LNCAP (cell line): ENCODE measurements at regions not wholly inside any gene's neighbourhood (a gene's known extent, or its start where the extent isn't known, plus 50 kb on each side); places are given as distances from the start of the nearest gene placed in this dataset.

Experiments
- TF ChIP-seq, protein P1 (sequence below): fragments of 450-650 bp; IDR thresholded peaks from 2 replicates; pipeline ENCODE4 v1.5.1; 2017; ENCODE audit warnings: mild to moderate bottlenecking

DNA sequence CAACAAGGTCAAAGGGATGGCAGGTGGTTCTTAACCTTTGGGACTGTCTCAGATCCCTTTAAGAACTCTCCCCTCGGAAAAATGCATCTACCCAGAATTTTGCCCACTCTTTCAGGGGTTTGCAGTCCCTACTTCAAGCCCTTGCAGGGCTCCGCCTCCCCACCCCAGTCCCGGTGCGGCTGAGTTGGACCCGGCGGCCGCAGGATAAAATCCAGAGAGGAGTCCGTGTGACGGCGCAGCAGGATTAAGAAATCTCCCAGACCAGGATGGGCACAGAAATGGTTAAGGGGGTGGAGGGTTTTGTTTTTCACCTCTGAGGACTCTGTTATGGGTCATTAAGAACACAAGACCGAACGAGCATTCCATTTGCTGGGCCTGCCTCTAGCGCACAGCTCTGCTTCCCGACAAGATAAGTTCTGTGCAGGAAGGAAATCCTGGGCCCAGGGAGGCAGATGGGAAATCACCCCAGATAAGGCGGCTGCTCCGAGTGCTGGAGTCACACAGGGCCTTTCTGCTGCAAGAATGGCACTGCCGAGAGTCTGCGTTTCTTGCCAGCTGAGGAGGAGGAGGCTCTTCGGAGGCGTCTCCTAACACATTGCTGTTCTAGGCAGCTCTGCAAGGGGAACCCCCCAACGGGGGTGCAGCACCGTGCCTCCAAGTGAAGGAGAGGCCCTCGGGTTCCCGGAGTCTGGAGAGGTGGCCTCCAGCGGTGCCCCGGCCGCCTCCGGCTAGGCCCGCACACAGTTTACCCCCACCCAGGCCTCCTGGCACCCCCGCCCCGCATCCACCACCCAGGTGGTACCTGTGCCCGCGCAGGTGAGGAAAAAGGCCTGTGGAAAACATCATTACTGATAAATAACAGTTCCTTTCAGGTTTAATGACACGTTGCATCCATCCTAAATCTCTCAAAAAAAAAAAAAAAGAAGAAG is 277.6 kb downstream of the BCOR start:
- TF ChIP-seq, protein P1, sequence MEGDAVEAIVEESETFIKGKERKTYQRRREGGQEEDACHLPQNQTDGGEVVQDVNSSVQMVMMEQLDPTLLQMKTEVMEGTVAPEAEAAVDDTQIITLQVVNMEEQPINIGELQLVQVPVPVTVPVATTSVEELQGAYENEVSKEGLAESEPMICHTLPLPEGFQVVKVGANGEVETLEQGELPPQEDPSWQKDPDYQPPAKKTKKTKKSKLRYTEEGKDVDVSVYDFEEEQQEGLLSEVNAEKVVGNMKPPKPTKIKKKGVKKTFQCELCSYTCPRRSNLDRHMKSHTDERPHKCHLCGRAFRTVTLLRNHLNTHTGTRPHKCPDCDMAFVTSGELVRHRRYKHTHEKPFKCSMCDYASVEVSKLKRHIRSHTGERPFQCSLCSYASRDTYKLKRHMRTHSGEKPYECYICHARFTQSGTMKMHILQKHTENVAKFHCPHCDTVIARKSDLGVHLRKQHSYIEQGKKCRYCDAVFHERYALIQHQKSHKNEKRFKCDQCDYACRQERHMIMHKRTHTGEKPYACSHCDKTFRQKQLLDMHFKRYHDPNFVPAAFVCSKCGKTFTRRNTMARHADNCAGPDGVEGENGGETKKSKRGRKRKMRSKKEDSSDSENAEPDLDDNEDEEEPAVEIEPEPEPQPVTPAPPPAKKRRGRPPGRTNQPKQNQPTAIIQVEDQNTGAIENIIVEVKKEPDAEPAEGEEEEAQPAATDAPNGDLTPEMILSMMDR = no peak

DNA sequence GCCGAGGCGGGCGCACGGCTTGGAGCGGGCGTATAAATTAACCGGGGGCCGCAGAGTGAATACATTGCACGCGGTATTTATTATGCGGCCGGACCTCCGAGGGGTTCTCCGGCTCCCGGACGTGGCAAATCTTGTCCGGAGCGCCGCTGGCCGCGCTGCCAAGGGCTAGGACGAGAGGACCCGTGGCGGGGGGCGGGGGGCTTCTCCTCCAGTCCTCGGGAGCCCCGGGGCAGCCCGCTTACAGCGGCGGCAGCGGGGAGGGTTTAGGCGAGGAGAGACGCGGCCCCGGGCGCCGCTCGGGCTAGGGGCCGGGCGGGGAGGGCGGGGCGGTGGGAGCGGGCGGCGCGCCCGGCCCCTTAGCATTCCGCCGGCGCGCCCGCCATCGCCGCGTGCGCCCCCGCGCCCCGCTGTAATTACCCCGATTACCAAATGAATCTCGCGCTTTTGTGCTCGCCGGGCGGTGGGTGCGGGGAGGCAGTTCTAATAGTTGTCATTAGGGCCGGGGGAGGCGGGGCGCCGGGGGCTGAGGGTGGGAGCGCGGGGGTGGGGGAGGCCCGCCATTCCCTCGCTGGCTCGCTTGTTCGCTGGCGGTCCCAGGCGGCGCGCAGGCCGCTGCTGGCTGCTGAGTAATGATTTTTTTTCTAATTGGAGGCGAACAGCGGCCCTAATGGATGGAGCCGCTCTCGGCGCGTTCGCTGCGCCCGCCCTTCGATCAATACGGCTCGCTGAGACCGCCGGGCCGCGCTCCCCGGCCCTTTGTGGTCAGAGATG is 276.6 kb downstream of the BCOR start:
- TF ChIP-seq, protein P1 = no peak

DNA sequence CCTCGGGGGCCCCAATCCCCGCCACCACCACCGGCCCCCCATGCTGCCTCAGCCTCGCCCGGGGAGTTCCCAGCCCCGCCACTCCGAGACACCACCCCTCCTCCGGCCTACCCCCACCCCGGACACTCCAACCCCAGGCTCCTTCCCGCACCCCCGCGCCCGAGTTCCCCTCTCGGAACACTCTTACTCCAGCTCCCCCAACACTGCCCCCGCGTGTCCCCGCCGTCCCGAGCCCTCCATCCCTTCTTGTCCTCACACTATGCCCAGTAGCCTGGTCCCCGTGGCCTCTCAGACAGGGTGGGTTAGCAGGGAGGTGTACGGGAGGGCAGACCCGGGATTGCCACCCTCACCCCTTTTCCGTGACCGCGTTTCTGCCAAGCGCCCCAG is 276.1 kb downstream of the BCOR start:
- TF ChIP-seq, protein P1 = no peak

DNA sequence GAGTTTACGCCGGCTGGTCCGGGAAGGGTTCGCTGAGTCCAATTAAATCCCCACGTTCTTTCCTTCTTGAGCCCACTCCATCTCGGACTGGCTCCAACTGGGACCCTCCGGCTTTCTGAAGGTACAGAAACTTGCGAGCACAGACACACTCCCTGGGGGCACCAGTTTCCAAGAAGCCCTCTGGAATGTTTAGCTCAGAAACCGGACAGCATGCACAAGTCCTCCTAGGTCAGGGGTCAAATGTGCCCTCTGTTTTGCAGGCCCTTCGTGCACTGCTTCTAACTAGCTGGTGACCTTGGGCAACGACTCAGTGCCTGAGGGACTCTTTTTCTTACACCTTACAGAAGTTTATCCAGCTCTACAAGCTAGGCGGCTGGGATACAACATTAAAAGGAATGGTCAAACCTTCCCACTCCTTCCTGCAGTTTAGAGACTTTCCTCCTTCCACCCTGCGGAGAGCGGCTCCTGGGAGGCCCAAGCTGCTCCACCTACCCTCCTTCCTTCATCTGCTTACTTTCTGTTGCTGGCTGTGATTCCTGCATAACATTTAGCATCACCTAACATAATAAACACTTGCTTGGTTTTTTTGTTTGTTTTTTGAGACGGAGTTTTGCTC is 275.5 kb downstream of the BCOR start:
- TF ChIP-seq, protein P1 = no peak

DNA sequence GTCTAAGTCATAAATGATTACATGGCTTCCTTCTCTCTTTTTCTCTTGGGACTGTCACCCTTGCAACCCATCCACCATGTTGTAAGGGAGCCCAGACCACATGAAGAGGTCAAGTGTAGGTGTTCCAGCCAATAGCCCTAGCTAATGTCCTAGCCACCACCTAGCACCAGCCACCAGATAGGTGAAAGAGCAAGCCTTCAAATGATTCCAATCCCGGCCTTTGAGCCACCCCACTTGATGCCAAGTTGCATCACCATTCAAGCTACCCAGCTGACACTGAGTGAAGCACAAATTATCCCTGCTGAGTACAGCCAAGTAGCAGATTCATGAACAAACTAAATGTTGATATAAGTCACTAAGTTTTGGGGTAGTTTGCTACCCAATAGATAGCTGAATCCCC is 274.3 kb downstream of the BCOR start:
- TF ChIP-seq, protein P1 = no peak

DNA sequence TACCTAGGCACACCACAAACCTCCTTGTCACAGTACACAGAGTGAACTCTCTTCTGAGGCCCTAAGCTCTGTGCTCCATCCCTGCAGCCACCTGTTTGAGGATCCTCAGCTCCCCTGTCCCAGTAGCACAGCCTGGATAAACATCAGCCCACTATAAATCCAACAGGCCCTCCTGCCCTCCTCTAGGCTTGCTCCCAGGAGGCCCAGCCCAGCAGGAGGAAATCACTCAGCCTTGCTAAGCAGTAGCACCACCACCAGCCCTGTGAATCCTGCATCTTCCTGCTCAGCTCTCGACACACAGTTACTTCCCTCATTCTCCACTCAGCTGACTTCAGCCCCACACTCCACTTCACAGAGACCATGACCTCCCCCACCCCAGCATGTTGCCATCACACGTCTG is 273.9 kb downstream of the BCOR start:
- TF ChIP-seq, protein P1 = no peak

DNA sequence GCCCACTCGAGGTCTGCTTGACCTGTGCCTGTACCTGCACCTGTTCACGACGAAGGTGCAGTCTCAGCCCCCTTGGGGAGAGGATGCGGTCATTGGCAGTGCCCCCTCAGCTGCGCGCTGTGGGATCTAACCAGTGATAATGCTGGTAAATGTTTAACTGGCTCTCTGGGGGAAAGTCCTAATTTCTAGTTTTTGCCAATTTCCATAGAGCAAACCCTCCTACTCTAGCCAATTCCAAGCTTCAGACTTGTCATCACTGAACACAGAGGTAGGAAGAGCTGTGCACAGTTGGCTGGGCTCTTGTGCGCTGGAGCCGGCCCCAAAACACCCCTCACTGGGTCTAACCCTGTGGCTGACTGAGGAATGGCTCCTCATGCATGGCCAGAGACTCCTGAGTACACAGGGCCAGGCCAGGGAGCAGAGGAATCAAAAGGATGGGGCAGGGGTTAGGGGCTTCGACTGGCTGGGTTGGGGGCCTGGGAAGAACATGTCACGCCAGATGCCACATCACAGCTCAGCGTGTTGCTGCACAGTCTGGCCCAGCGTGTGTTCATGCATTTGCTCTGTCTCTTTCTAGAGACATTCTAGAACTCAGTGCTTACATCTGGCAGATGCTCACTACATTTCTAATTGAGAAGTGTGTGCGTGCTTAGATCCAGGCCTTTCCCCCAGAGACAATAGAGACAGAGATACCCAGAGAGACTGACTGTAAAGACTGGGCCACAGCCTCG is 270.8 kb downstream of the BCOR start:
- TF ChIP-seq, protein P1 = no peak
